Peyer's patch (tissue), 4 donors: ENCODE measurements at regions not wholly inside any gene's neighbourhood (a gene's known extent, or its start where the extent isn't known, plus 50 kb on each side); places are given as distances from the start of the nearest gene placed in this dataset.

Experiments used
- DNase-seq, 3 donors: peaks; one replicate each; pipeline ENCODE4 v3.0.0-alpha.2; 2017 to 2019
- H3K27ac ChIP-seq, 4 donors: fragments of 200-600 bp; sonication (generic); one replicate each; pipeline ENCODE4 v1.5.1; 2016 to 2019
- H3K27me3 ChIP-seq, 2 donors: fragments of 200-600 bp; sonication (generic); one replicate each; pipeline ENCODE4 v1.5.1; 2019
- H3K36me3 ChIP-seq, 3 donors: fragments of 200-600 bp; sonication (generic); one replicate each; pipeline ENCODE4 v1.5.1; 2016 to 2019
- H3K4me1 ChIP-seq, 4 donors: fragments of 200-600 bp; sonication (generic); one replicate each; pipeline ENCODE4 v1.5.1; 2016 to 2019
- H3K4me3 ChIP-seq, 4 donors: fragments of 200-600 bp; sonication (generic); 1 replicate in 3 of 4; 2 replicates in 1 of 4; pipeline ENCODE4 v1.5.1; 2016 to 2019; ENCODE audit warnings: mild to moderate bottlenecking in 1 of 4
- H3K9me3 ChIP-seq, 4 donors: fragments of 200-600 bp; sonication (generic); one replicate each; pipeline ENCODE4 v1.5.1; 2016 to 2019; ENCODE audit warnings: mild to moderate bottlenecking in 1 of 4
- CTCF ChIP-seq, 6 experiments: fragments of 450-650 bp in 4 of 6; fragments of 200-600 bp in 2 of 6; sonication (generic) in 1 of 6; IDR thresholded peaks; one replicate each; pipeline ENCODE4 v1.5.1; 2017 to 2019; ENCODE audit warnings: antibody characterized with exemption in 6 of 6, mild to moderate bottlenecking in 3 of 6, moderate library complexity in 1 of 6
- POLR2A ChIP-seq, 2 donors: fragments of 450-650 bp; IDR thresholded peaks; one replicate each; pipeline ENCODE4 v1.5.1; 2017; ENCODE audit warnings: antibody characterized with exemption in 2 of 2, mild to moderate bottlenecking in 2 of 2, moderate library complexity in 2 of 2

GRCh38 chr5:103469288-103470040 is 93.1 kb downstream of the NUDT12 start:
- H3K36me3 ChIP-seq, result no peaks in the 10 kb centered on the region
- no peaks in the 10 kb centered on the region for H3K9me3 ChIP-seq
- no peak overlapping the region for H3K4me3 ChIP-seq
- TF ChIP-seq POLR2A (IDR thresholded peaks at IDR 0.05) (no peak), CTCF (IDR thresholded peaks at IDR 0.05) (no peak)
- DNase-seq, result no peak
- no peaks in the 10 kb centered on the region for H3K27me3 ChIP-seq
- H3K4me1 ChIP-seq, result peaks cover 0 to 4% (median 0%) of the 10 kb centered on the region in 4 donors
- peak overlapping the region in 3 of 4 donors; percentile 57 to 75 (median 74) for H3K27ac ChIP-seq

GRCh38 chr5:103467831-103468230 is 94.8 kb downstream of the NUDT12 start:
- H3K27ac ChIP-seq, result no peak overlapping the region
- TF ChIP-seq CTCF (IDR thresholded peaks at IDR 0.05) (no peak), POLR2A (IDR thresholded peaks at IDR 0.05) (no peak)
- no peaks in the 10 kb centered on the region for H3K27me3 ChIP-seq
- no peak for DNase-seq
- no peaks in the 10 kb centered on the region for H3K9me3 ChIP-seq
- H3K4me3 ChIP-seq, result no peak overlapping the region
- H3K36me3 ChIP-seq, result no peaks in the 10 kb centered on the region
- no peaks in the 10 kb centered on the region for H3K4me1 ChIP-seq

- no peak for DNase-seq
- Histone ChIP-seq H3K27ac (no peak overlapping the region), H3K4me3 (no peak overlapping the region), H3K36me3 (no peaks in the 10 kb centered on the region), H3K9me3 (no peaks in the 10 kb centered on the region), H3K27me3 (no peaks in the 10 kb centered on the region), H3K4me1 (no peaks in the 10 kb centered on the region)
- no peak for TF ChIP-seq POLR2A (IDR thresholded peaks at IDR 0.05)
- TF ChIP-seq CTCF (IDR thresholded peaks at IDR 0.05), result no peak
Observed at GRCh38 chr5:103466495-103466894, 96.1 kb downstream of the NUDT12 start.

- H3K9me3 ChIP-seq, result no peaks in the 10 kb centered on the region
- no peak overlapping the region for H3K27ac ChIP-seq
- H3K27me3 ChIP-seq, result no peaks in the 10 kb centered on the region
- H3K36me3 ChIP-seq, result no peaks in the 10 kb centered on the region
- TF ChIP-seq POLR2A (IDR thresholded peaks at IDR 0.05), result no peak
- no peak for TF ChIP-seq CTCF (IDR thresholded peaks at IDR 0.05)
- DNase-seq, result no peak
- no peaks in the 10 kb centered on the region for H3K4me1 ChIP-seq
- no peak overlapping the region for H3K4me3 ChIP-seq
Observed at GRCh38 chr5:103465891-103466290, 96.7 kb downstream of the NUDT12 start.

- Histone ChIP-seq H3K27me3 (no peaks in the 10 kb centered on the region), H3K27ac (no peak overlapping the region), H3K4me3 (no peak overlapping the region), H3K4me1 (no peaks in the 10 kb centered on the region), H3K36me3 (no peaks in the 10 kb centered on the region), H3K9me3 (no peaks in the 10 kb centered on the region)
- DNase-seq, result no peak
- TF ChIP-seq CTCF (IDR thresholded peaks at IDR 0.05), result no peak
- TF ChIP-seq POLR2A (IDR thresholded peaks at IDR 0.05), result no peak
Observed at GRCh38 chr5:103464835-103465484, 97.6 kb downstream of the NUDT12 start.
